DOHH2 (cell line): ENCODE measurements at regions not wholly inside any gene's neighbourhood (a gene's known extent, or its start where the extent isn't known, plus 50 kb on each side); places are given as distances from the start of the nearest gene placed in this dataset.

ENCODE experiments used
- CTCF ChIP-seq: fragments of 200-600 bp; sonication (generic); IDR thresholded peaks from one replicate; pipeline ENCODE4 v1.5.1; 2014; ENCODE audit warnings: antibody characterized with exemption, mild to moderate bottlenecking, low read depth, low read length; ENCODE audit not compliant: poor library complexity, severe bottlenecking
- EZH2phosphoT487 ChIP-seq: fragments of 200-600 bp; sonication (generic); IDR thresholded peaks from 2 replicates; pipeline ENCODE4 v1.6.1; 2017; ENCODE audit warnings: borderline replicate concordance, mild to moderate bottlenecking, antibody characterized with exemption, low read length, moderate library complexity, mixed read lengths

DNA sequence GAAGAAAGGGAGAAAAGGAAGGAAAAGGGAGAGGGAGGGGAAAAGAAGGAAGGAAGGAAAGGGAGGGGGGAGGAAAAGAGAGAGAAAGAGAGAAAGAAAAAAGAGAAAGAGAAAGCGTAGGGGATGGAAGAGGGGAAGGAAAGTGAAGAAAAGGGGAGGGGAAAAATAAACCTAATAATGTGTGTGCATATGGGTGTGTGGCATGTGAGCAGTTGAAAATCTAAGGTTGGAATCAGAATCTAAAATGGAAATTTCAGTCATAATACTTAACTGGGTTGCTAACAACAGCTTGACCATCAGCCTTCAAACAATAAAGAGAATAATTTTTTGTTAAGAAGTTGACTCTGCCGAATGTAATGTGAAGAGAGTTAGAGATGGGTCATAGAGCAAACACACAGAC lies 407.9 kb upstream of the SLC14A2 start:
- no peak for TF ChIP-seq CTCF
- TF ChIP-seq EZH2phosphoT487: no peak
